Sigmoid colon (tissue), 6 donors: ENCODE measurements at regions not wholly inside any gene's neighbourhood (a gene's known extent, or its start where the extent isn't known, plus 50 kb on each side); places are given as distances from the start of the nearest gene placed in this dataset.

Experiments used
- DNase-seq: peaks from one replicate; pipeline ENCODE4 v3.0.0-alpha.2; 2019
- H3K27ac ChIP-seq, 4 donors: fragments of 200-600 bp; sonication (generic); one replicate each; pipeline ENCODE4 v1.5.1; 2016 to 2019; ENCODE audit warnings: mild to moderate bottlenecking in 1 of 4
- H3K27me3 ChIP-seq, 3 donors: fragments of 200-600 bp; sonication (generic); one replicate each; pipeline ENCODE4 v1.5.1; 2019; ENCODE audit warnings: mild to moderate bottlenecking in 1 of 3
- H3K36me3 ChIP-seq, 4 donors: fragments of 200-600 bp; sonication (generic); one replicate each; pipeline ENCODE4 v1.5.1; 2016 to 2019
- H3K4me1 ChIP-seq, 4 donors: fragments of 200-600 bp; sonication (generic); one replicate each; pipeline ENCODE4 v1.5.1; 2017 to 2019
- H3K4me3 ChIP-seq, 4 donors: fragments of 200-600 bp; sonication (generic); one replicate each; pipeline ENCODE4 v1.5.1; 2017 to 2019; ENCODE audit warnings: mild to moderate bottlenecking in 2 of 4, moderate library complexity in 1 of 4
- H3K9me3 ChIP-seq, 4 donors: fragments of 200-600 bp in 3 of 4; sonication (generic) in 3 of 4; one replicate each; pipeline versions ENCODE4 v1.5.1 to v1.6.1; 2013 to 2019
- CTCF ChIP-seq, 4 experiments: fragments of 450-650 bp in 3 of 4; fragments of 200-600 bp in 1 of 4; IDR thresholded peaks; one replicate each; pipeline ENCODE4 v1.5.1; 2016 to 2019; ENCODE audit warnings: antibody characterized with exemption in 4 of 4, mild to moderate bottlenecking in 3 of 4, moderate library complexity in 2 of 4
- EP300 ChIP-seq, 4 donors: sonication (generic); formaldehyde crosslinking; IDR thresholded peaks; one replicate each; pipeline ENCODE4 v1.6.1; 2017; ENCODE audit warnings: antibody characterized with exemption in 4 of 4
- POLR2A ChIP-seq, 2 donors: fragments of 450-650 bp; IDR thresholded peaks; one replicate each; pipeline ENCODE4 v1.6.1; 2016; ENCODE audit warnings: antibody characterized with exemption in 2 of 2, mild to moderate bottlenecking in 2 of 2, moderate library complexity in 2 of 2
- POLR2AphosphoS5 ChIP-seq, 4 donors: sonication (generic); formaldehyde crosslinking; IDR thresholded peaks; one replicate each; pipeline ENCODE4 v1.6.1; 2017; ENCODE audit warnings: antibody characterized with exemption in 4 of 4
- WGBS, 2 donors: extraction: QIAGEN DNeasy Blood & Tissue Kit; methylation state at CpG; one replicate each; pipeline ENCODE4 v1.1.7; 2013; 5-methylcytosine and 5-hydroxymethylcytosine counted together
- intact Hi-C: fragments of 100-400 bp; cut with DNase I; formaldehyde crosslinking; loops from one replicate; pipeline ENCODE4 v1.15.1; 2023
- donor health status: healthy with polysubstance abuse.
- donor health status: healthy.

- peak overlapping the region; percentile 10 to 77 (median 72) for H3K27ac ChIP-seq
- DNase-seq, result no peak
- no peak overlapping the region for H3K4me3 ChIP-seq
- intact Hi-C loops, result no loop called here
- H3K36me3 ChIP-seq, result no peaks in the 10 kb centered on the region
- H3K27me3 ChIP-seq, result no peaks in the 10 kb centered on the region
- no peaks in the 10 kb centered on the region for H3K9me3 ChIP-seq
- TF ChIP-seq EP300 (IDR thresholded peaks at IDR 0.05) (peak in 1 of 4 donors; percentile 55), POLR2AphosphoS5 (IDR thresholded peaks at IDR 0.05) (peak in 2 of 4 donors; percentile 41 to 70), POLR2A (IDR thresholded peaks at IDR 0.05) (no peak)
- WGBS, 2 donors, result 84 to 89% methylated on average over 4 of the region's 4 CpGs
- H3K4me1 ChIP-seq, result peaks cover 0 to 47% (median 21%) of the 10 kb centered on the region in 4 donors
Measured at GRCh38 chr4:128528793-128529553, 241.4 kb upstream of the PGRMC2 start.

GRCh38 chr4:128527946-128528576, 240.4 kb upstream of the PGRMC2 start:
- no peak for DNase-seq
- 62% methylated on average over 4 of the region's 4 CpGs for WGBS, 2 donors
- intact Hi-C loops, result no loop called here
- Histone ChIP-seq H3K4me3 (no peak overlapping the region), H3K27ac (peak overlapping the region; percentile 10 to 77 (median 72)), H3K36me3 (no peaks in the 10 kb centered on the region), H3K9me3 (no peaks in the 10 kb centered on the region), H3K27me3 (no peaks in the 10 kb centered on the region), H3K4me1 (peaks cover 0 to 48% (median 21%) of the 10 kb centered on the region in 4 donors)
- no peak for TF ChIP-seq EP300 (IDR thresholded peaks at IDR 0.05)

GRCh38 chr4:128527351-128527750, 239.7 kb upstream of the PGRMC2 start:
- WGBS, 2 donors, result 95 to 98% methylated on average over 3 of the region's 3 CpGs
- DNase-seq, result no peak
- H3K9me3 ChIP-seq, result no peaks in the 10 kb centered on the region
- no peaks in the 10 kb centered on the region for H3K27me3 ChIP-seq
- TF ChIP-seq EP300 (IDR thresholded peaks at IDR 0.05) (no peak), CTCF (IDR thresholded peaks at IDR 0.05) (no peak)
- intact Hi-C loops, result no loop called here
- no peak overlapping the region for H3K4me3 ChIP-seq
- H3K4me1 ChIP-seq, result peaks cover 0 to 48% (median 21%) of the 10 kb centered on the region in 4 donors
- peak overlapping the region in 3 of 4 donors; percentile 71 to 77 (median 72) for H3K27ac ChIP-seq
- no peaks in the 10 kb centered on the region for H3K36me3 ChIP-seq

- WGBS, 2 donors, result 19 to 56% methylated on average over 1 of the region's 1 CpG
- Histone ChIP-seq H3K4me1 (peaks cover 0 to 56% (median 23%) of the 10 kb centered on the region in 4 donors), H3K27me3 (no peaks in the 10 kb centered on the region), H3K9me3 (no peaks in the 10 kb centered on the region), H3K36me3 (no peaks in the 10 kb centered on the region), H3K27ac (peak overlapping the region in 3 of 4 donors; percentile 12 to 57 (median 40)), H3K4me3 (no peak overlapping the region)
- DNase-seq, result no peak
- intact Hi-C loops, result no loop called here
- TF ChIP-seq POLR2AphosphoS5 (IDR thresholded peaks at IDR 0.05) (peak in 1 of 4 donors; percentile 11), EP300 (IDR thresholded peaks at IDR 0.05) (no peak)
Measured at GRCh38 chr4:128525992-128526630, 238.5 kb upstream of the PGRMC2 start.

- H3K36me3 ChIP-seq, result no peaks in the 10 kb centered on the region
- DNase-seq, result no peak
- no peaks in the 10 kb centered on the region for H3K9me3 ChIP-seq
- intact Hi-C loops, result no loop called here
- H3K4me1 ChIP-seq, result peaks cover 0 to 56% (median 25%) of the 10 kb centered on the region in 4 donors
- H3K4me3 ChIP-seq, result no peak overlapping the region
- WGBS, 2 donors, result 65 to 77% methylated on average over 5 of the region's 5 CpGs
- H3K27ac ChIP-seq, result peak overlapping the region in 3 of 4 donors; percentile 12 to 61 (median 57)
- TF ChIP-seq CTCF (IDR thresholded peaks at IDR 0.05) (no peak), EP300 (IDR thresholded peaks at IDR 0.05) (no peak), POLR2A (IDR thresholded peaks at IDR 0.05) (no peak), POLR2AphosphoS5 (IDR thresholded peaks at IDR 0.05) (no peak)
- no peaks in the 10 kb centered on the region for H3K27me3 ChIP-seq
Measured at GRCh38 chr4:128525387-128525786, 237.8 kb upstream of the PGRMC2 start.

GRCh38 chr4:128524311-128524710, 236.7 kb upstream of the PGRMC2 start:
- Histone ChIP-seq H3K27me3 (no peaks in the 10 kb centered on the region), H3K4me1 (peaks cover 0 to 50% (median 24%) of the 10 kb centered on the region in 4 donors), H3K36me3 (no peaks in the 10 kb centered on the region), H3K9me3 (no peaks in the 10 kb centered on the region), H3K27ac (peak overlapping the region in 3 of 4 donors; percentile 41 to 61 (median 57)), H3K4me3 (no peak overlapping the region)
- WGBS, 2 donors, result 37 to 67% methylated on average over 6 of the region's 6 CpGs
- DNase-seq, result no peak
- intact Hi-C loops, result no loop called here
- TF ChIP-seq POLR2AphosphoS5 (IDR thresholded peaks at IDR 0.05) (no peak), EP300 (IDR thresholded peaks at IDR 0.05) (no peak), POLR2A (IDR thresholded peaks at IDR 0.05) (no peak), CTCF (IDR thresholded peaks at IDR 0.05) (no peak)
